Stimulated activated CD4-positive, alpha-beta T cell treated with anti-CD3 and anti-CD28 coated beads, Interleukin-4, amount 100 ng/mL, for 24 hours (primary cell): ENCODE measurements at regions not wholly inside any gene's neighbourhood (a gene's known extent, or its start where the extent isn't known, plus 50 kb on each side); places are given as distances from the start of the nearest gene placed in this dataset.
"Not testable (repeated sequence)": the region's sequence is repeated elsewhere in the genome, so short reads cannot be mapped to it uniquely, and the experiment has no call there.

Experiments used
- DNase-seq: peaks from one replicate; pipeline ENCODE4 v3.0.0-alpha.2; 2020

GRCh38 chr5:96198356-96199058 is 234.5 kb downstream of the PCSK1 start:
- DNase-seq: no peak

GRCh38 chr5:96197767-96198166 is 235.3 kb downstream of the PCSK1 start:
- DNase-seq: not testable (repeated sequence)

GRCh38 chr5:96197347-96197746 is 235.7 kb upstream of the ELL2 start:
- no peak for DNase-seq

- no peak for DNase-seq
Measured at GRCh38 chr5:96196890-96197289, 235.2 kb upstream of the ELL2 start.

GRCh38 chr5:96196407-96196806 is 234.8 kb upstream of the ELL2 start:
- DNase-seq: no peak

GRCh38 chr5:96195123-96195522 is 233.5 kb upstream of the ELL2 start:
- no peak for DNase-seq

GRCh38 chr5:96194593-96194992 is 232.9 kb upstream of the ELL2 start:
- DNase-seq: no peak

GRCh38 chr5:96193946-96194345 is 232.3 kb upstream of the ELL2 start:
- DNase-seq: no peak

- no peak for DNase-seq
Measured at GRCh38 chr5:96189987-96190386, 228.3 kb upstream of the ELL2 start.

- no peak for DNase-seq
Measured at GRCh38 chr5:96189028-96189826, 227.6 kb upstream of the ELL2 start.

- DNase-seq: no peak
Measured at GRCh38 chr5:96187309-96188027, 225.8 kb upstream of the ELL2 start.

- DNase-seq: not testable (repeated sequence)
Measured at GRCh38 chr5:96184510-96184909, 222.9 kb upstream of the ELL2 start.

- no peak for DNase-seq
Measured at GRCh38 chr5:96180684-96181435, 219.2 kb upstream of the ELL2 start.

- no peak for DNase-seq
Measured at GRCh38 chr5:96177303-96177869, 215.7 kb upstream of the ELL2 start.

- no peak for DNase-seq
Measured at GRCh38 chr5:96176022-96176421, 214.4 kb upstream of the ELL2 start.

- DNase-seq: no peak
Measured at GRCh38 chr5:96175090-96175489, 213.4 kb upstream of the ELL2 start.

GRCh38 chr5:96173366-96173765 is 211.7 kb upstream of the ELL2 start:
- DNase-seq: no peak

- no peak for DNase-seq
Measured at GRCh38 chr5:96172436-96172835, 210.8 kb upstream of the ELL2 start.

GRCh38 chr5:96171973-96172372 is 210.3 kb upstream of the ELL2 start:
- not testable (repeated sequence) for DNase-seq

GRCh38 chr5:96170481-96171125 is 209.0 kb upstream of the ELL2 start:
- DNase-seq: not testable (repeated sequence)

- not testable (repeated sequence) for DNase-seq
Measured at GRCh38 chr5:96168833-96169232, 207.2 kb upstream of the ELL2 start.

- no peak for DNase-seq
Measured at GRCh38 chr5:96159043-96159442, 197.4 kb upstream of the ELL2 start.
